GM12874 (cell line): ENCODE measurements at regions not wholly inside any gene's neighbourhood (a gene's known extent, or its start where the extent isn't known, plus 50 kb on each side); places are given as distances from the start of the nearest gene placed in this dataset.

Experiments used
- TF ChIP-seq, protein P1 (sequence below): IDR thresholded peaks from 2 replicates; pipeline ENCODE4 v1.5.1; 2011; ENCODE audit warnings: low read depth, mild to moderate bottlenecking, control low read depth, low read length, moderate library complexity; ENCODE audit not compliant: insufficient read depth

DNA sequence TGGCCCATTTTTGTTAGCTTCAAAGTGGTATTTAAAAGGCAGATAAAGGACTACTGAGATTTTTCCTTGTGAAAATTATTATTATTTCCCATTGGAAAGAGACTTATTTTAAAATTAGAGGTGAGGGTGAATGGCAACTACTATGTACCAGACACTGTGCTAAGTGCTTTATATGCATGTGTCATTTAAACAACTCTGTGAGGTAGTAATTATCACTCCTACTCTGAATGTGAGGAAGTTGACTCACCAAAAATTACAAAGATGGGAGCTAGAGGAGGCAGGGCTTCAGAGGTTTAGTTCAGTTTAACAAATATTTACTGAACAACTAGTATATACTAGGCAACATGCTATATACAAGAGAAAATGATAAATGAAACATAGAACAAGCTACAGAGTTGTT lies 78.2 kb downstream of the MSL3 start:
- TF ChIP-seq, protein P1, sequence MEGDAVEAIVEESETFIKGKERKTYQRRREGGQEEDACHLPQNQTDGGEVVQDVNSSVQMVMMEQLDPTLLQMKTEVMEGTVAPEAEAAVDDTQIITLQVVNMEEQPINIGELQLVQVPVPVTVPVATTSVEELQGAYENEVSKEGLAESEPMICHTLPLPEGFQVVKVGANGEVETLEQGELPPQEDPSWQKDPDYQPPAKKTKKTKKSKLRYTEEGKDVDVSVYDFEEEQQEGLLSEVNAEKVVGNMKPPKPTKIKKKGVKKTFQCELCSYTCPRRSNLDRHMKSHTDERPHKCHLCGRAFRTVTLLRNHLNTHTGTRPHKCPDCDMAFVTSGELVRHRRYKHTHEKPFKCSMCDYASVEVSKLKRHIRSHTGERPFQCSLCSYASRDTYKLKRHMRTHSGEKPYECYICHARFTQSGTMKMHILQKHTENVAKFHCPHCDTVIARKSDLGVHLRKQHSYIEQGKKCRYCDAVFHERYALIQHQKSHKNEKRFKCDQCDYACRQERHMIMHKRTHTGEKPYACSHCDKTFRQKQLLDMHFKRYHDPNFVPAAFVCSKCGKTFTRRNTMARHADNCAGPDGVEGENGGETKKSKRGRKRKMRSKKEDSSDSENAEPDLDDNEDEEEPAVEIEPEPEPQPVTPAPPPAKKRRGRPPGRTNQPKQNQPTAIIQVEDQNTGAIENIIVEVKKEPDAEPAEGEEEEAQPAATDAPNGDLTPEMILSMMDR = no peak

DNA sequence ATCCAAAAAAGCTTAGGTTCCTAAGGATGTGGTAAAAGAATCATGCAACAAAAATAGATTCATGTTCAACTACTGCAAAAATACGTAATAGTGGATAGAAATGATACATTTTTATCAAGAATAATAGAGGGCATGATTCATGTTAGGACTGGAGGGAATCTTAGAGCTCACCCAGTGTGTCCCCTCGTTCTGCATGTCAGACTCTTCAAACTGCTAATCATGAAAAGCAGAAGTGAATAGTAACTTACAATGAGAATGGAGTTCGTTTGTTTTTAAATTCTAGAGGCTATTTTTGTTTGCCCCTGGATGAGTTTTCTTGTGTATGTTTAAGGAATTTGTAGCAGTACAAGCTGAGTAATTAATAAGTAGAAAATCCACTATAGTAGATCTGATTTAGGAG lies 79.4 kb downstream of the MSL3 start:
- TF ChIP-seq, protein P1 = no peak

DNA sequence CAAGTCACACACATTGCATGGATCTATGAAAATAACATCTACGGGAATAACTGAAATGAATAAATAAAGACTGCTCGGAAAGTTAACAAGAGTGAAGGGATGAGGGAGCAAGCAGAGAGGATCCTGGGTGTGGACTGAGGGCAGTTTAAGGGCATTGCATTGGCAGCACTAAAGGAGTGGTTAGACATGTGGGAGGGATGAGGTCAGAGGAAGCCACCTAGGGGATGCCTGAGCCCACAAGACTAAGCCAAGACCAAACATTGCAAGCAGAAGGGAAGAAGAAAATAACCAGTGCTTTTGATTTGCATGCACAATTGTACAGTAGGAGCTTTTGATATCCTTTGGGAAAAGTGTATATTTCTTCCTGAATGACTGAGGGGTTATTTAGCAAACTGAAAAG lies 106.1 kb downstream of the MSL3 start:
- TF ChIP-seq, protein P1 = no peak

DNA sequence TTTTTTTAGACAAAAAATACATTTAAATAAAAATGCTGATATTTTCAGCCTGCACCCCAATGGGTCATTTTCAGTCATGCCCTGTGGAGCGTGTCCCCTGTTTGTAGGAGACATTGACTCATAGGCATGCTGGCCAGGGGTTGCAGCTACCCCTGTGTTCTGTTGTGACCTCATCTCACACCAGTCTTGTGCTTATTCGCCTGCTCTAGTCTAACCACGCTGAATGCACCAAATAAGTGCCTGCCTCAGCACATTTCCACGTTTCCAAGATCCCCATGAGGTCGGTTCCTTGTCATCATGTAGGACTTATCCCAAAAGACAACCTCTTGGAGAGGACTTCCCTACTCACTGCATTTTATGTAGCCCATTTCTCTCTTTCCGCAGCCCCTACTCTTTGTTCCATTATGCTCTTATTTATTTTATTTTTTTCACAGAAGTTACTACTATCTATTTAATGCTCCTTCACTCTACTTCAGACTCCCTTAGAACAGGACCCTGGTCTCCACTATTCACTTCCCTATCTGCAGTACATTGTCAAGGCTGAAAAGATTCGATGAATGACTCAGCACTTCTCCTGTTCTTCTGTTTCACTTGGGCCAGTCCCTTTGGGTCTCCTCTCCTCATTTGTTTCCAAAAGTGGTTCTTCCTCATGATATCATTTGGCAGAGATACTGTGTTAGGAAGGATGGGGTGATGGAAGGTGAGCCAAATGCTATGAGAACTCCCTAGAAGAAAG lies 109.7 kb downstream of the MSL3 start:
- TF ChIP-seq, protein P1 = no peak

DNA sequence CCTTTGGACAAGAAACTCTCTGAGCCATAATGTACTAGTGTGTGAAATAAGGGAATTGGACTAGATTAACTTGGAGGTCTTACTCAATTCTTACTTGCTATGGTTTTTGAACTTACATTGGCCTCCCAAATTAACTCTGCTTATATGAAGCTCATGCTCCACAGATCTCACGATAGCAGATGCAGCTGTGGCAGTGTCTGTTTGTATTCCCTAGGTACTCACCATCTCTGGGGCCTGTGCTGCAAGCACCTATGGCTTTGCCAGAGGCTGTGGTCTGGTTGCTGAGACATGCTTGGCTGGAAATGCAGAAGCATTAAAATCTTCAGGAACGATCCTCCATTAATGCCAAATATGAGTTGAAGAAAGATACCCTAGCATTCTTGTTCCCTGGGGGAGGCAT lies 112.8 kb downstream of the MSL3 start:
- TF ChIP-seq, protein P1 = no peak

DNA sequence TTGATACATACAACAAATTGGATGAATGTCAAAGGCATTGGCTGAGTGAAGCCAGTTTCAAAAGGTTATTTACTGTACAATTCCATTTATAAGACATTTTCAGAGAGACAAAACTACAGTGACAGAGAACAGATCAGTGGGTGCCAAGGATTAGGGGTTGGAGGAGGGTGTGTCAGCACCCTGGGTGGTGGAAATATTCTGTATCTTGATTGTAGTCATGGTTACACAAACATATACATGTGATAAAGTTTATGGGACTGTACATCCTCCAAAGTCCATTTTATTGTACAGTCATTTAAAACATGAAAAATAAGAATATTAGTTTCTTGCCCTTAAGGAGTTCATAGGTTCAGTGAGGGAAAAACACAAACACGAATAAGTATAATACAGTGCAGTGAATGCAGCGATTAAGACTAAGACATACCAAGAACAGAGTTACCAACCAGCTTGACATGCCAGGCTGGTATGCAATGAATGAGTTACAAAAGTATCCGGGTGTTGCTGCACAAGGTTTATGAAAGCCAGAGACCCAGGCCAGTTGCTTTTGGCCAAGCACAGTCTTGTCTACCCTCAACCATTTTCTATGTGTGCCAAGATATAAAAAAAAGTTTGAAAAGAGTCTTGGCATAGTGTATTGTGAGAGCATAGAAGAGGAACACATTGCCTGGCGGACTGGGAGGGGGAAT lies 123.6 kb downstream of the MSL3 start:
- TF ChIP-seq, protein P1 = no peak

DNA sequence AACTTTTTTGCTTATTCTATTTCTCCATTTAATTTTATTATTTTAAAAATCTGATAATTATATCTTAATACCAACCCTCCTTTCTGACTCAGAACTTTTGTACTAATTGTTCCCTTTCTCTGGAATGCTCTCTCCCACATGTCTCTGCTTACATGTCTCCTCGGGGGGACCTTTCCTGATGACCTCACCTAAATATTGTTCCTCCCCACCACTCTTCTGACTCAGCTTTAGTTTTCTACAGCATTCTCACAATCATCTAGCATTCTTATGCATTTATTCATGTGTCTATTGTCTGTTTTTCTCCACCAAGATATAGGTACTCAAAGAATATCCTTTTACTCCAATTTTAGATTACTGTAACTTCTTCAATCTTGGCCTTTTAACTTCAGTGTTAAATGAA lies 128.7 kb downstream of the MSL3 start:
- TF ChIP-seq, protein P1 = no peak
